Colonic mucosa (tissue), 4 donors: ENCODE measurements at regions not wholly inside any gene's neighbourhood (a gene's known extent, or its start where the extent isn't known, plus 50 kb on each side); places are given as distances from the start of the nearest gene placed in this dataset.
"Not testable (repeated sequence)": the region's sequence is repeated elsewhere in the genome, so short reads cannot be mapped to it uniquely, and the experiment has no call there.

ENCODE experiments used
- DNase-seq: peaks from one replicate; pipeline ENCODE4 v3.0.0-alpha.2; 2020
- H3K27ac ChIP-seq: fragments of 200-600 bp; one replicate; pipeline ENCODE4 v1.8.0; 2021
- H3K27me3 ChIP-seq: fragments of 200-600 bp; one replicate; pipeline ENCODE4 v1.8.0; 2021
- H3K36me3 ChIP-seq: fragments of 200-600 bp; one replicate; pipeline ENCODE4 v1.8.0; 2021
- H3K4me1 ChIP-seq: fragments of 200-600 bp; one replicate; pipeline ENCODE4 v1.8.0; 2021; ENCODE audit warnings: mild to moderate bottlenecking
- H3K4me3 ChIP-seq: fragments of 200-600 bp; one replicate; pipeline ENCODE4 v1.8.0; 2021
- H3K9ac ChIP-seq, 2 donors: one replicate each; pipeline ENCODE4 v1.7.0; 2013; ENCODE audit warnings: control low read depth in 2 of 2, low read depth in 2 of 2, low read length in 2 of 2
- H3K9me3 ChIP-seq: fragments of 200-600 bp; one replicate; pipeline ENCODE4 v1.8.0; 2021
- intact Hi-C: fragments of 100-400 bp; cut with DNase I; formaldehyde crosslinking; loops from one replicate; pipeline ENCODE4 v1.14.1; 2022
- TF ChIP-seq, protein P1 (sequence below): fragments of 200-600 bp; IDR thresholded peaks from one replicate; pipeline ENCODE4 v1.8.0; 2022; ENCODE audit warnings: antibody characterized with exemption, mild to moderate bottlenecking
- donor health status: healthy.
- donor health status: DM: no; HTN: no; CAD: no.
- donor health status: DM: no; HTN: no; CAD: no.

DNA sequence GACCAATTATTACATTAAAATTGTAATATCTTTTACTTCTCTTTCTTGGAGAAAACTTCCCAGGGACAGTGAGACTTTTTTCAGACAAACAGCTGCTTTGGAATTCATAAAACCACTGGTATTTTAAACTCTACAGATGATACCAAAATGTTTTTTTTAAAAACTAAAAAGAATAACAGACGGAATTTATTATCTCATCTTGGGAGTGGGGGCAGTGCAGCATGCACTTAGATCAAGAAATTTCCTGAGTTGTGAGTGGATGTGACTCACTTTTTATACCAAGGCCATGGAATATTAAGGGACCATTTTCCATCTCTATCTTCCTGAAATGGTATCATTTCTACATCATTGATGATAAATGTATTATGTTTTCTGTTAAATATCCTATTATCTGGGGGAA, 422.8 kb upstream of the HNRNPA3 start:
- Histone ChIP-seq H3K4me3 (no peak overlapping the region), H3K36me3 (no peaks in the 10 kb centered on the region), H3K4me1 (no peaks in the 10 kb centered on the region), H3K9ac (no peak overlapping the region), H3K9me3 (no peaks in the 10 kb centered on the region), H3K27me3 (no peaks in the 10 kb centered on the region), H3K27ac (no peak overlapping the region)
- TF ChIP-seq, protein P1, sequence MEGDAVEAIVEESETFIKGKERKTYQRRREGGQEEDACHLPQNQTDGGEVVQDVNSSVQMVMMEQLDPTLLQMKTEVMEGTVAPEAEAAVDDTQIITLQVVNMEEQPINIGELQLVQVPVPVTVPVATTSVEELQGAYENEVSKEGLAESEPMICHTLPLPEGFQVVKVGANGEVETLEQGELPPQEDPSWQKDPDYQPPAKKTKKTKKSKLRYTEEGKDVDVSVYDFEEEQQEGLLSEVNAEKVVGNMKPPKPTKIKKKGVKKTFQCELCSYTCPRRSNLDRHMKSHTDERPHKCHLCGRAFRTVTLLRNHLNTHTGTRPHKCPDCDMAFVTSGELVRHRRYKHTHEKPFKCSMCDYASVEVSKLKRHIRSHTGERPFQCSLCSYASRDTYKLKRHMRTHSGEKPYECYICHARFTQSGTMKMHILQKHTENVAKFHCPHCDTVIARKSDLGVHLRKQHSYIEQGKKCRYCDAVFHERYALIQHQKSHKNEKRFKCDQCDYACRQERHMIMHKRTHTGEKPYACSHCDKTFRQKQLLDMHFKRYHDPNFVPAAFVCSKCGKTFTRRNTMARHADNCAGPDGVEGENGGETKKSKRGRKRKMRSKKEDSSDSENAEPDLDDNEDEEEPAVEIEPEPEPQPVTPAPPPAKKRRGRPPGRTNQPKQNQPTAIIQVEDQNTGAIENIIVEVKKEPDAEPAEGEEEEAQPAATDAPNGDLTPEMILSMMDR: no peak
- intact Hi-C loops: no loop called here
- no peak for DNase-seq

DNA sequence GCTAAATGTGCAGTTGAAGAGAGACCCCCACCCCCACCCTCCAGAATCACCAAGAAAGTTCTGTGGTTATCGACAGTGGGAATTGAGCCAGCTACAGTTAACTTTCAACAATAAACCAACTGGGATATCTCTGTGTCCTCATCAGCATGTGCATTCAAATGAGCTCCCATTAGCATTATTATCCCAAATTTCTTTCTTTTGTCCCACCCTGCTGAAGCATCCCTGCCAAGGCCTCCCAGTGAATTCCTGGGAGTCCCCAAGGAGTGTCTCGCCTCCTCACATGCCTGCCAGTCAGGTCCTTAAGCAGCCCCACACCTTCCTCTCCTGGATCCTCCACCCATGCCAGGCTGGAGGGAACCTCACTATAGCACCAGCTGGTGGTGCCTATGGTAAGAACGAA, 422.1 kb upstream of the HNRNPA3 start:
- Histone ChIP-seq H3K27ac (no peak overlapping the region), H3K4me1 (no peaks in the 10 kb centered on the region), H3K36me3 (no peaks in the 10 kb centered on the region), H3K9ac (no peak overlapping the region), H3K4me3 (no peak overlapping the region), H3K9me3 (no peaks in the 10 kb centered on the region), H3K27me3 (no peaks in the 10 kb centered on the region)
- no peak for DNase-seq
- TF ChIP-seq, protein P1: no peak
- intact Hi-C loops: no loop called here

DNA sequence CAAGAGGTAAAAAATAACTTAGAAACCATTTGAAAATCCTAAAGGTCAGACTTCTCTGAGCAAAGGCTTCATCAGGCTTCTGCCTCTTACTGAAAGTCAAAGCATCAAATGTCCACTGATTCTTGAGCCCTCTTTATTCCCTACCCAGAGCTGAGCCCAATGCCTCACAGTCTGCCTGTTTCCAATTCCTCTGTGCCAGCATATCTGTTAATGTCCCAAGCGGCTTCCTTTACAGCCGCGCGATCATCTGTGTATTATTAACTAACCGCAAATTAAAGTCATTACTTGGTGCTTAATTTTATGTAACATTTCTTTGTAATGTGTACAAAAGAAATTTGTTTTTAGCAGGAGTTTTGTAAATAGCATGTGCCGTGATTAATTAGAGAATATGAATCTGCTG, 418.8 kb upstream of the HNRNPA3 start:
- intact Hi-C loops: no loop called here
- Histone ChIP-seq H3K9me3 (no peaks in the 10 kb centered on the region), H3K36me3 (no peaks in the 10 kb centered on the region), H3K9ac (no peak overlapping the region), H3K27me3 (no peaks in the 10 kb centered on the region), H3K4me3 (no peak overlapping the region), H3K4me1 (no peaks in the 10 kb centered on the region), H3K27ac (no peak overlapping the region)
- TF ChIP-seq, protein P1: no peak
- DNase-seq: no peak

DNA sequence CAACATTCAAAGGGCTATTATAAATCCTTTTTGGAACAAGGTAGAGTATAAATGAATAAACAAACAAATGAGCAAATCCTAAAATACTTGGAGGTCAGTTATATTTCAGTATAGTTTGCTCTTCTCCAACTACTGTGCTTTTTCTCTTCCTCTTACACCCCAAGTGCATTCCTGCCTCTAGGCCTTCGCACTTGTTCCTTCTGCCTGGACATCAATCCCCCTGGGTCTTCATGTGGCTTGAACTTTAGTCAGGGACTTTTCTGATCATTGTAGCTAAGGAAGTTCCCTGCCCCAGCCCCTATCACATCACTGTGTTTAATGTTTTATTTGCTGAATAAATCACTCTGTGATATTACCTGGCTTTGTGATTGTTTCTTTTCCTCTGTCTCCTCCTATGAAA, 418.2 kb upstream of the HNRNPA3 start:
- H3K27me3 ChIP-seq: no peaks in the 10 kb centered on the region
- H3K4me3 ChIP-seq: no peak overlapping the region
- intact Hi-C loops: no loop called here
- no peak for DNase-seq
- H3K9ac ChIP-seq: no peak overlapping the region
- TF ChIP-seq, protein P1: no peak
- no peak overlapping the region for H3K27ac ChIP-seq
- H3K9me3 ChIP-seq: no peaks in the 10 kb centered on the region
- H3K4me1 ChIP-seq: no peaks in the 10 kb centered on the region
- no peaks in the 10 kb centered on the region for H3K36me3 ChIP-seq

DNA sequence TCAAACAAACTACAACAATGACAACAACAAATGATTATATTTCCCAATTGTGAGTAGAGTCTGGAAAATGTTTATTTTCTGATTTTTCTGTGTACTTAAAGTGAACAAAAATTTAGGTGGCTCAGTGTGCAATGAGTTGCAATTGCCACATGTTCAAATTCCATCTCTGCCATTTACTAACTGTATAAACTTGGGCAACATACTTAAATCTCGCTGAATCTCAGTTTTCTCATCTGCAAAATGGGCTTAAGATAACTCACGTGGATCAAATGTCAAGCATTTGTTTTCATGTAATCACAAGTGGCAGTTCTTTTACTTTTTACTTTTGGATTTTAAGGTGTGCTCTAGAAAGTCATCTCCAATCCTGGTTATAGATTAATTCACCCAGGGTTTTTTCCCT, 416.8 kb upstream of the HNRNPA3 start:
- DNase-seq: no peak
- H3K27ac ChIP-seq: no peak overlapping the region
- H3K4me3 ChIP-seq: no peak overlapping the region
- H3K9me3 ChIP-seq: no peaks in the 10 kb centered on the region
- no peaks in the 10 kb centered on the region for H3K4me1 ChIP-seq
- no peaks in the 10 kb centered on the region for H3K27me3 ChIP-seq
- no peak overlapping the region for H3K9ac ChIP-seq
- H3K36me3 ChIP-seq: no peaks in the 10 kb centered on the region
- intact Hi-C loops: no loop called here
- TF ChIP-seq, protein P1: no peak

DNA sequence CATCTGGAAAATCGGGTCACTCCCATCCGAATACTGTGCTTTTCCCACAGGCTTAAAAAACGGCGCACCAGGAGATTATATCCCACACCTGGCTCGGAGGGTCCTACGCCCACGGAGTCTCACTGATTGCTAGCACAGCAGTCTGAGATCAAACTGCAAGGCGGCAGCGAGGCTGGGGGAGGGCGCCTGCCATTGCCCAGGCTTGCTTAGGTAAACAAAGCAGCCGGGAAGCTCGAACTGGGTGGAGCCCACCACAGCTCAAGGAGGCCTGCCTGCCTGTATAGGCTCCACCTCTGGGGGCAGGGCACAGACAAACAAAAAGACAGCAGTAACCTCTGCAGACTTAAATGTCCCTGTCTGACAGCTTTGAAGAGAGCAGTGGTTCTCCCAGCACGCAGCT, 415.9 kb upstream of the HNRNPA3 start:
- H3K27me3 ChIP-seq, H3K4me1 ChIP-seq, H3K9ac ChIP-seq, DNase-seq, H3K27ac ChIP-seq, H3K9me3 ChIP-seq, intact Hi-C loops, H3K36me3 ChIP-seq, H3K4me3 ChIP-seq: not testable (repeated sequence)
